ENCODE measurements at regions not wholly inside any gene's neighbourhood (a gene's known extent, or its start where the extent isn't known, plus 50 kb on each side); places are given as distances from the start of the nearest gene placed in this dataset.

DNA sequence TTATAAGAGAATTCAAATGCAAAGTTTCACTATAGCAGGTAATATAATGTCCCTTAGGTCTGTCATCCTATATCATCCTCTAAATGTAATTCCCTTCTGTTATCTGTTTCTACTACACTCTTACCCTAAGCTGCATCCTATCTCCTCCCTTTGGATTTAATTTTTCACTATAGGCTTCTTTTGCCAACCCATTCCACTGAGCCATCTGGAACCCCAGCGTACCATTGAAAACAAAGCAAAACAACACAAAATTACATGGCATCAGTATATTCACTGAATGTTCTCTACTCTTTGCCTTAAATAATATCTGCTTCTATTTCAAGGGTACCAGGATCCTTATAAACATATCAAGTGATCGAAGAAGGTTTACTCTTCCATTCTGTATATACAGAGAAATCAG is 1530.2 kb upstream of the LRRTM3 start:
- TF ChIP-seq, protein P1, sequence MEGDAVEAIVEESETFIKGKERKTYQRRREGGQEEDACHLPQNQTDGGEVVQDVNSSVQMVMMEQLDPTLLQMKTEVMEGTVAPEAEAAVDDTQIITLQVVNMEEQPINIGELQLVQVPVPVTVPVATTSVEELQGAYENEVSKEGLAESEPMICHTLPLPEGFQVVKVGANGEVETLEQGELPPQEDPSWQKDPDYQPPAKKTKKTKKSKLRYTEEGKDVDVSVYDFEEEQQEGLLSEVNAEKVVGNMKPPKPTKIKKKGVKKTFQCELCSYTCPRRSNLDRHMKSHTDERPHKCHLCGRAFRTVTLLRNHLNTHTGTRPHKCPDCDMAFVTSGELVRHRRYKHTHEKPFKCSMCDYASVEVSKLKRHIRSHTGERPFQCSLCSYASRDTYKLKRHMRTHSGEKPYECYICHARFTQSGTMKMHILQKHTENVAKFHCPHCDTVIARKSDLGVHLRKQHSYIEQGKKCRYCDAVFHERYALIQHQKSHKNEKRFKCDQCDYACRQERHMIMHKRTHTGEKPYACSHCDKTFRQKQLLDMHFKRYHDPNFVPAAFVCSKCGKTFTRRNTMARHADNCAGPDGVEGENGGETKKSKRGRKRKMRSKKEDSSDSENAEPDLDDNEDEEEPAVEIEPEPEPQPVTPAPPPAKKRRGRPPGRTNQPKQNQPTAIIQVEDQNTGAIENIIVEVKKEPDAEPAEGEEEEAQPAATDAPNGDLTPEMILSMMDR (IDR thresholded peaks at IDR 0.05) = no peak
- TF ChIP-seq POLR2A (IDR thresholded peaks at IDR 0.05) = no peak
